ENCODE measurements at regions not wholly inside any gene's neighbourhood (a gene's known extent, or its start where the extent isn't known, plus 50 kb on each side); places are given as distances from the start of the nearest gene placed in this dataset.

DNA sequence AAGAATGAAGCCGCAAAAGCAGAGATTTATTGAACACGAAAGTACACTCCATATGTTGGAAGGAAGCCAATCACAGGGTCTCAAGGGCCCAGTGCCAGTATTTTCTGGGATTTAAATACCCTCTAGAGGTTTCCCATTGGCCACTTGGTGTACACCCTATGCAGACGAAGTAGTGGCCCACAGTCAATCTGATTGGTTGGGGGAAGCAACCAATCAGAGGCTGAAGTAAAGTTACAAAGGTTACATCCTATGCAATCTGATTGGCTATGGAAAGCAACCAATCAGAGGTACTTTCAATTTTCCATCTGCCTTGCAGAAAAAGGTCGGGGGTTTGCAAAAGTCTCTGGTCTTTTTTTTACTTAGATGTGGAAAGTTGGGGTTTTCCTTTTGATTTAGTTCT, 481.3 kb upstream of the NRP1 start:
- TF ChIP-seq CTCF (IDR thresholded peaks at IDR 0.05): no peak
- Histone ChIP-seq H3K4me1 (ENCODE audit: low read depth) (no peaks in the 10 kb centered on the region), H3K9me3 (no peaks in the 10 kb centered on the region), H3K4me3 (no peak overlapping the region), H3K36me3 (ENCODE audit: low read depth) (no peaks in the 10 kb centered on the region)
- intact Hi-C loops (cut with DNase I, micrococcal nuclease): no loop called here
- DNase-seq (no peak), ATAC-seq (no peak)

GRCh38 chr10:33813871-33814270, 479.4 kb upstream of the NRP1 start:
- no peak for TF ChIP-seq CTCF (IDR thresholded peaks at IDR 0.05)
- intact Hi-C loops (cut with DNase I, micrococcal nuclease): no loop called here
- DNase-seq (no peak), ATAC-seq (no peak)
- Histone ChIP-seq H3K4me3 (no peak overlapping the region), H3K36me3 (ENCODE audit: low read depth) (no peaks in the 10 kb centered on the region), H3K9me3 (no peaks in the 10 kb centered on the region), H3K4me1 (ENCODE audit: low read depth) (no peaks in the 10 kb centered on the region)

DNA sequence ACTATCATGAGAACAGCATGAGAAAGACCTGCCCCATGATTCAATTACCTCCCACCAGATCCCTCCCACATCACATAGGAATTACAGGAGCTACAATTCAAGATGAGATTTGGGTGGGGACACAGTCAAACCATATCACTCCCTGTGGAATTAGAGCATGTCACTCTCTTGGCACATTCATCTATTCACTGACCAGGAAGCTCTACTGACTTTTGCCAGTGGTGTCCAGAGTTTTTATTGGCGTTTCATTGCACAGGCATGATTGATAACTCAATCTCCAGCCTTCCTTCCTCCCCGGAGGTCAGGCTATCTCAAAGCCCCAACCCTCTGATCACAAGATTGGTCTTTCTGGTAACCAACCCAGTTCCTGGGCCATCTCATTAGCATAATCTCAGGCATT, 478.9 kb upstream of the NRP1 start:
- no peak for TF ChIP-seq CTCF (IDR thresholded peaks at IDR 0.05)
- no peaks in the 10 kb centered on the region for H3K4me1 ChIP-seq (ENCODE audit: low read depth)
- H3K4me3 ChIP-seq: no peak overlapping the region
- DNase-seq (no peak), ATAC-seq (peak; percentile 72)
- no peaks in the 10 kb centered on the region for H3K36me3 ChIP-seq (ENCODE audit: low read depth)
- no peaks in the 10 kb centered on the region for H3K9me3 ChIP-seq
- intact Hi-C loops (cut with DNase I, micrococcal nuclease): no loop called here

GRCh38 chr10:33812586-33812985, 478.1 kb upstream of the NRP1 start:
- peak in 1 of 3 donors; percentile 35 for DNase-seq
- no peaks in the 10 kb centered on the region for H3K36me3 ChIP-seq (ENCODE audit: low read depth)
- ATAC-seq: peak; percentile 89
- TF ChIP-seq CTCF (IDR thresholded peaks at IDR 0.05): no peak
- H3K4me3 ChIP-seq: no peak overlapping the region
- H3K9me3 ChIP-seq: no peaks in the 10 kb centered on the region
- intact Hi-C loops (cut with DNase I, micrococcal nuclease): no loop called here
- H3K4me1 ChIP-seq (ENCODE audit: low read depth): no peaks in the 10 kb centered on the region

- ATAC-seq: no peak
- Histone ChIP-seq H3K4me1 (ENCODE audit: low read depth) (no peaks in the 10 kb centered on the region), H3K9me3 (no peaks in the 10 kb centered on the region), H3K4me3 (no peak overlapping the region), H3K36me3 (ENCODE audit: low read depth) (no peaks in the 10 kb centered on the region)
- TF ChIP-seq CTCF (IDR thresholded peaks at IDR 0.05): no peak
- no peak for DNase-seq
- intact Hi-C loops (cut with DNase I, micrococcal nuclease): no loop called here
Measured at GRCh38 chr10:33810986-33811385, 476.5 kb upstream of the NRP1 start.

GRCh38 chr10:33809732-33810131, 475.3 kb upstream of the NRP1 start:
- Histone ChIP-seq H3K4me1 (ENCODE audit: low read depth) (no peaks in the 10 kb centered on the region), H3K36me3 (ENCODE audit: low read depth) (no peaks in the 10 kb centered on the region), H3K4me3 (no peak overlapping the region), H3K9me3 (no peaks in the 10 kb centered on the region)
- DNase-seq (no peak), ATAC-seq (no peak)
- no peak for TF ChIP-seq CTCF (IDR thresholded peaks at IDR 0.05)
- intact Hi-C loops (cut with DNase I, micrococcal nuclease): no loop called here

Data from mucosa of descending colon (tissue), 3 donors.